ENCODE measurements at regions not wholly inside any gene's neighbourhood (a gene's known extent, or its start where the extent isn't known, plus 50 kb on each side); places are given as distances from the start of the nearest gene placed in this dataset.

GRCh38 chr19:31204115-31204514 is 145.1 kb downstream of the TSHZ3 start:
- TF ChIP-seq CTCF (conservative IDR thresholded peaks at IDR 0.05 in 1 of 2, IDR thresholded peaks at IDR 0.05 in 1 of 2; ENCODE audit: extremely low read depth in 1 of 2, insufficient read depth in 1 of 2, low read depth in 1 of 2, low read length in 2 of 2) (no peak), EZH2 (IDR thresholded peaks at IDR 0.05; ENCODE audit: borderline replicate concordance, low read length) (no peak)

All from mammary epithelial cell (primary cell).